H1 (cell line): ENCODE measurements at regions not wholly inside any gene's neighbourhood (a gene's known extent, or its start where the extent isn't known, plus 50 kb on each side); places are given as distances from the start of the nearest gene placed in this dataset.

Source experiments
- CTCF ChIP-seq, 3 experiments: IDR thresholded peaks; 1 replicate in 2 of 3; 2 replicates in 1 of 3; pipeline versions ENCODE4 v1.5.1 to v1.6.1; 2011; ENCODE audit warnings: low read length in 3 of 3, mild to moderate bottlenecking in 3 of 3, inconsistent platforms in 2 of 3, low read depth in 1 of 3, moderate library complexity in 1 of 3; ENCODE audit not compliant: insufficient read depth in 1 of 3; ENCODE audit errors: control extremely low read depth in 1 of 3
- FOSL1 ChIP-seq: IDR thresholded peaks from 2 replicates; pipeline ENCODE4 v1.6.1; 2011; ENCODE audit warnings: mild to moderate bottlenecking, low read depth, low read length, moderate library complexity; ENCODE audit not compliant: insufficient read depth
- POLR2A ChIP-seq, 2 experiments: IDR thresholded peaks; 1 replicate in 1 of 2; 2 replicates in 1 of 2; pipeline ENCODE4 v1.6.1; 2011; ENCODE audit warnings: low read depth in 2 of 2, low read length in 2 of 2, mild to moderate bottlenecking in 2 of 2; ENCODE audit errors: control extremely low read depth in 1 of 2

- TF ChIP-seq CTCF (IDR thresholded peaks at IDR 0.05; ENCODE audit: control extremely low read depth in 1 of 3, insufficient read depth in 1 of 3, low read depth in 1 of 3, low read length in 3 of 3) (no peak), POLR2A (IDR thresholded peaks at IDR 0.05; ENCODE audit: control extremely low read depth in 1 of 2, low read depth in 2 of 2, low read length in 2 of 2) (no peak), FOSL1 (no peak)
Measured at GRCh38 chr2:54374591-54375364, 81.3 kb upstream of the SPTBN1 start.
